ENCODE measurements at regions not wholly inside any gene's neighbourhood (a gene's known extent, or its start where the extent isn't known, plus 50 kb on each side); places are given as distances from the start of the nearest gene placed in this dataset.

- no peak for TF ChIP-seq EZH2 (IDR thresholded peaks at IDR 0.05; ENCODE audit: borderline replicate concordance, low read depth, low read length, poor library complexity, severe bottlenecking)
- no peak for TF ChIP-seq CTCF (conservative IDR thresholded peaks at IDR 0.05; ENCODE audit: low read depth, low read length)
Observed at GRCh38 chr7:115734641-115735040, 295.9 kb downstream of the TFEC start.

All from A673 (cell line).